Heart left ventricle (tissue), 13 donors: ENCODE measurements at regions not wholly inside any gene's neighbourhood (a gene's known extent, or its start where the extent isn't known, plus 50 kb on each side); places are given as distances from the start of the nearest gene placed in this dataset.

Experiments used
- CTCF ChIP-seq, 12 donors: fragments of 200-600 bp; sonication (generic) in 4 of 12; IDR thresholded peaks; one replicate each; pipeline versions ENCODE4 v1.5.0 to v1.8.0; 2018 to 2022; ENCODE audit warnings: antibody characterized with exemption in 12 of 12, mild to moderate bottlenecking in 5 of 12
- POLR2A ChIP-seq, 2 donors: fragments of 450-650 bp; IDR thresholded peaks; one replicate each; pipeline ENCODE4 v1.6.1; 2017; ENCODE audit warnings: antibody characterized with exemption in 2 of 2, mild to moderate bottlenecking in 2 of 2, moderate library complexity in 2 of 2
- donor health status: ischemic (EF 13 %, LVEDD 7.1; RV severe dilation, severe dysfunction).
- donor health status: DM: no; HTN: yes; CAD: no.
- donor health status: DM: no; HTN: no; CAD: no.
- donor health status: ischemic (EF 25% LVEDD 6.9; RV normal size, moderate dysfunction).
- donor health status: ischemic (EF 25% LVEDD 5.7; RV mildly dilated, moderate dysfunction).
- donor health status: ischemic (EF 35%, LVEDD 5.7; RV mildly dilated, moderate dysfunction).
- donor health status: nonischemic (EF 11% LVEDD 7.7; RV severe dilation, severe dysfunction).
- donor health status: DM: yes; HTN: yes; CAD: no.
- donor health status: PGD.
- donor health status: ischemic (EF 29% LVEDD 5.4; RV normal size, mild dysfunction).
- donor health status: nonischemic (EF 23%, LVEDD 6.1; RV moderate dilation, normal function).

DNA sequence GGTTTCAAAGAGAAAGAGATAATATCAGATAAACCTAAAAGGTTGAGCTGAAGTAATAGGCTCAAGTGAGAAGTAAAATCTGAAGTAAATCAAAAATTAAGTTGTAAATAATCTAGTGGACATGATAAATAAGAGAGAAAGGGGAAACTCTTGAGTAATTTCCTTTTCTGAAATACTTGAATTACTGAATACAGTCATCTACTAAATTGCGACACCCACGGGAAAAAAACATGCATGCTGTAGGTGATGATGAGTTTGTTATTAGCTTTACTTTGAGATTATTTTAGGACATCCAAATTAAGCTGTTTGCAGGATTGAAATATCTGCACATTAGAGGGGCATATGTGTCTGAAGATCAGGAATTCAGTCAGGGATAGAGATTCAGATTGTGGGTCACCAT lies 50.0 kb upstream of the CARD18 start:
- TF ChIP-seq CTCF (IDR thresholded peaks at IDR 0.05) (no peak), POLR2A (IDR thresholded peaks at IDR 0.05) (no peak)
